Upper lobe of right lung (tissue), 1 donor: ENCODE measurements at regions not wholly inside any gene's neighbourhood (a gene's known extent, or its start where the extent isn't known, plus 50 kb on each side); places are given as distances from the start of the nearest gene placed in this dataset.

Source experiments
- ATAC-seq: fragments of 200-7000 bp; cut with Tn5 transposase; one replicate; pipeline ENCODE4 v1.9.1; 2020; ENCODE audit warnings: mild to moderate bottlenecking, moderate library complexity
- DNase-seq: peaks from one replicate; pipeline ENCODE4 v3.0.0-alpha.2; 2020
- H3K27ac ChIP-seq: fragments of 200-600 bp; one replicate; pipeline ENCODE4 v1.8.0; 2022
- H3K27me3 ChIP-seq: fragments of 200-600 bp; one replicate; pipeline ENCODE4 v1.8.0; 2022; ENCODE audit warnings: mild to moderate bottlenecking
- H3K36me3 ChIP-seq: fragments of 200-600 bp; one replicate; pipeline ENCODE4 v1.8.0; 2022
- H3K4me1 ChIP-seq: fragments of 200-600 bp; one replicate; pipeline ENCODE4 v1.8.0; 2022
- H3K4me3 ChIP-seq: fragments of 200-600 bp; one replicate; pipeline ENCODE4 v1.8.0; 2022; ENCODE audit warnings: mild to moderate bottlenecking
- H3K9me3 ChIP-seq: fragments of 200-600 bp; one replicate; pipeline ENCODE4 v1.8.0; 2022
- CTCF ChIP-seq: fragments of 200-600 bp; IDR thresholded peaks from one replicate; pipeline ENCODE4 v1.8.0; 2022; ENCODE audit warnings: antibody characterized with exemption
- intact Hi-C: fragments of 100-400 bp; cut with DNase I; formaldehyde crosslinking; loops from one replicate; pipeline ENCODE4 v1.11.0; 2022
- donor health status: DM: no; HTN: yes; CAD: no; lungs with severe emphysema.

DNA sequence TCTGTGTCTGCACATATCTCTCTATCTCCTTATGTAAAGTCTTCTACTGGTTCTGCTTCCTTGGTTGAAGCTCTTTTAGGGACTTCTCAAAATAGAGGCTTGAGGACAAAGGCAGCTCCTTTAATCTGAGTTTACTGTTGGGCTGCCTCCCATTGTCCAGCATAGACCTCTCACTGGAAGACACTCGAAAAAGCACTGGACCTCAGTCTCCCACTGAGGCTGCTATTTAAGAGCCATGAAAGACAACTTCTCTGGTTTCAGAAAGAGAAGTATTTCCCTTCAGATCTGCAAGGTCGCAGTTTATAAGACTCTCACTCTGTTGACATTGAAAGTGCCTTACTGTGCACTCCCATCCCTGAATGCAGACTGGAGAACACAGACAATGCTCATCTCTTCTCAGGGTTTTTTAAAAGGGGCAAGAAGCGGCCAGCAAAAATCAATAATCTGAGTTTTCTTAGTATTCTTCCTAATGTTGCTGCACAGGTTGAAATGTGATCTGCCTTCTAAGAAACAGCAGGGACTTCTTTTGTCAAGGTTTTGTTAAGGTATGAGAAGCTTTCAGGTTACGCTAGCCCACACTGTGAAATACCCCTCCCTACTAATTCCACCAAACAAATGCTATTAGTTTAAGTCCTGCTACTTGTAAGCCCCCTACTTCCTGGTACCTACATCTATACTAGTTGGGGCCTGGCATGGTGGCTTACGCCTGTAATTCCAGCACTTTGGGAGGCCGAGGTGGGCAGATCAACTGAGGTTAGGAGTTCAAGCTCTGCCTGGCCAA is 450.0 kb upstream of the SLC10A2 start:
- no peaks in the 10 kb centered on the region for H3K36me3 ChIP-seq
- DNase-seq (no peak), ATAC-seq (no peak)
- H3K4me3 ChIP-seq: no peak overlapping the region
- TF ChIP-seq CTCF: no peak
- no peak overlapping the region for H3K27ac ChIP-seq
- intact Hi-C loops: no loop called here
- no peaks in the 10 kb centered on the region for H3K9me3 ChIP-seq
- H3K4me1 ChIP-seq: no peaks in the 10 kb centered on the region
- no peaks in the 10 kb centered on the region for H3K27me3 ChIP-seq

- H3K9me3 ChIP-seq: no peaks in the 10 kb centered on the region
- DNase-seq (no peak), ATAC-seq (no peak)
- no peaks in the 10 kb centered on the region for H3K36me3 ChIP-seq
- TF ChIP-seq CTCF: no peak
- H3K27ac ChIP-seq: no peak overlapping the region
- H3K4me3 ChIP-seq: no peak overlapping the region
- intact Hi-C loops: no loop called here
- H3K27me3 ChIP-seq: no peaks in the 10 kb centered on the region
- H3K4me1 ChIP-seq: no peaks in the 10 kb centered on the region
Observed at GRCh38 chr13:103515410-103515809, 449.2 kb upstream of the SLC10A2 start.

DNA sequence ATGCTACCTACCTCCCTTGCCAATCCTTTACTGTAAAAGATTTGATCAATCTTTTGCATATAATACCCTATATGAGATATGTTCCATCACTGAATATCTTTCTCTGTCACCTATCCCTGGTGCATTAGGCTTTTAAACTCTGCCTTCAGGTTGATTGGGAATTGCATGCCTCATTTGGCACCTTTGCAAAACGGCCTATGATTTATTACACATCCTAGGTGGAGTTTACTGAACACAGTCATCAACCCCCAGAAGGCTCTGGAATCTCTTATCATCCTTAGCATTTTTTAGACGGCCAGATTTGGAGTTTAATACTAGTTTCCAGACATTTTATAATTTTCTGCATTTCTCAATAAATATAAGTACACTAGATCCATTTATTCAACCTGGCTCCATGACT is 448.4 kb upstream of the SLC10A2 start:
- DNase-seq: no peak
- Histone ChIP-seq H3K27me3 (no peaks in the 10 kb centered on the region), H3K4me1 (no peaks in the 10 kb centered on the region), H3K9me3 (no peaks in the 10 kb centered on the region), H3K36me3 (no peaks in the 10 kb centered on the region), H3K27ac (no peak overlapping the region), H3K4me3 (no peak overlapping the region)
- no peak for ATAC-seq
- TF ChIP-seq CTCF: no peak
- intact Hi-C loops: no loop called here

DNA sequence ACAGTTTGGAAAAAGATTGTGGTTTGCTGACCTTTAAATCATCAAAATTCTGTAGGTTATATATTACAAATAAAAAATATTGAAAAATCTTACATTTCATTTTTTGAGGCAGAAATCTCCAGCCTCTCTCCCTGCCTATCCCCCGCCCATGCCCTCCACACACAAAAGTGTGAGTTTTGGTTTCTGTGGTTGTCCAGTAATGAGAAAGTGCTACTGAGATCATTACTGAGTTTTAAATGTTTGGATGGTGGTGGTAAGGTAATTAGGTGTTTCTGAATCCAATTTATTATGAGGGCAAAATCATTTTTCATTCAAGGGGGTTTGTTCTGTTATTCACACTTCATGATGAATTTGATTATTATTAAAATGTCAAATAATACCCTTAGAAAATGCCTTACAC is 448.0 kb upstream of the SLC10A2 start:
- Histone ChIP-seq H3K4me3 (no peak overlapping the region), H3K27ac (no peak overlapping the region), H3K36me3 (no peaks in the 10 kb centered on the region), H3K27me3 (no peaks in the 10 kb centered on the region), H3K4me1 (no peaks in the 10 kb centered on the region), H3K9me3 (no peaks in the 10 kb centered on the region)
- ATAC-seq (no peak), DNase-seq (no peak)
- TF ChIP-seq CTCF: no peak
- intact Hi-C loops: no loop called here

GRCh38 chr13:103510007-103510535 is 443.9 kb upstream of the SLC10A2 start:
- Histone ChIP-seq H3K36me3 (no peaks in the 10 kb centered on the region), H3K27me3 (no peaks in the 10 kb centered on the region), H3K27ac (no peak overlapping the region), H3K9me3 (no peaks in the 10 kb centered on the region), H3K4me3 (no peak overlapping the region), H3K4me1 (no peaks in the 10 kb centered on the region)
- no peak for ATAC-seq
- DNase-seq: no peak
- intact Hi-C loops: no loop called here
- no peak for TF ChIP-seq CTCF
